B cell (primary cell): ENCODE measurements at regions not wholly inside any gene's neighbourhood (a gene's known extent, or its start where the extent isn't known, plus 50 kb on each side); places are given as distances from the start of the nearest gene placed in this dataset.

Experiments
- EZH2 ChIP-seq: IDR thresholded peaks from 2 replicates; pipeline ENCODE4 v1.6.1; 2012; ENCODE audit warnings: borderline replicate concordance, low read depth, mild to moderate bottlenecking, moderate library complexity, low read length; ENCODE audit not compliant: insufficient read depth, poor library complexity, severe bottlenecking
- TF ChIP-seq, protein P1 (sequence below): fragments of 200-600 bp; IDR thresholded peaks from one replicate; pipeline ENCODE4 v1.8.0; 2022; ENCODE audit warnings: antibody characterized with exemption, mild to moderate bottlenecking

DNA sequence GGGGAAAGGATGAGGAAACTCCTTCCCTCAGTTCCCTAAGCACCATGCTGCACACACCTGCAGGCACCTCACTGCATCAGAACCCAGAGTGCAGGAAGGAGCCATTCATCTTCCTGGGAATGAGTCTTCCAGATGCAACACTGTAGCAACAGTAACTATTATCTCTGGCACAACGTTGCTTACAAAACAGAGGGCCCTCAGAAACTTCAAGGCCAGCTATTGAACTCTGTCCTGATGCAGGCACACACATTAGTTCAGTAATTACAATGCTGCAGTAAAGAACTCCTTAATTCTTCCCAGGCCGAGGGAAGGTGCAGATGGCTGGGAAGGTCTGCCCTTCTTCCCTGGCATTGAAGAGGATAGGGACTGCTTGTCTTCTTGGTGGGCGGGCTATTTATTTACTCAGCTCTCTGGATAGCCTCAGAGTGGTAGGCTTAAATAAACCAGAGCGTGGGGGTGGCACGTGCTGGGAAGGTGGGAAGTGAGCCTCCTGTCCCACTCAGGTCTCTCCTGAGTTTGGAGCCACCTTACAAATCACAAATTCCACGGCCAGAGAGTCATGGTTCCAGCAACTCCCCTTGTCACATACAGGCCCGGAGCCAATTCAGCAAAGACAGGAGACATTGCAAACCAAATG lies 125.1 kb upstream of the JCAD start:
- TF ChIP-seq, protein P1, sequence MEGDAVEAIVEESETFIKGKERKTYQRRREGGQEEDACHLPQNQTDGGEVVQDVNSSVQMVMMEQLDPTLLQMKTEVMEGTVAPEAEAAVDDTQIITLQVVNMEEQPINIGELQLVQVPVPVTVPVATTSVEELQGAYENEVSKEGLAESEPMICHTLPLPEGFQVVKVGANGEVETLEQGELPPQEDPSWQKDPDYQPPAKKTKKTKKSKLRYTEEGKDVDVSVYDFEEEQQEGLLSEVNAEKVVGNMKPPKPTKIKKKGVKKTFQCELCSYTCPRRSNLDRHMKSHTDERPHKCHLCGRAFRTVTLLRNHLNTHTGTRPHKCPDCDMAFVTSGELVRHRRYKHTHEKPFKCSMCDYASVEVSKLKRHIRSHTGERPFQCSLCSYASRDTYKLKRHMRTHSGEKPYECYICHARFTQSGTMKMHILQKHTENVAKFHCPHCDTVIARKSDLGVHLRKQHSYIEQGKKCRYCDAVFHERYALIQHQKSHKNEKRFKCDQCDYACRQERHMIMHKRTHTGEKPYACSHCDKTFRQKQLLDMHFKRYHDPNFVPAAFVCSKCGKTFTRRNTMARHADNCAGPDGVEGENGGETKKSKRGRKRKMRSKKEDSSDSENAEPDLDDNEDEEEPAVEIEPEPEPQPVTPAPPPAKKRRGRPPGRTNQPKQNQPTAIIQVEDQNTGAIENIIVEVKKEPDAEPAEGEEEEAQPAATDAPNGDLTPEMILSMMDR, result no peak
- TF ChIP-seq EZH2, result no peak
